ENCODE measurements at regions not wholly inside any gene's neighbourhood (a gene's known extent, or its start where the extent isn't known, plus 50 kb on each side); places are given as distances from the start of the nearest gene placed in this dataset.

GRCh38 chr9:87135074-87135473, 187.8 kb upstream of the GAS1 start:
- Mint-ChIP-seq H3K27ac (ENCODE audit: unreplicated experiment) (no peak overlapping the region), H3K4me3 (ENCODE audit: unreplicated experiment) (no peak overlapping the region), H3K9me3 (ENCODE audit: low read depth) (peaks cover 21% of the 10 kb centered on the region), H3K4me1 (ENCODE audit: low read depth) (peaks cover 18% of the 10 kb centered on the region), H3K36me3 (ENCODE audit: low read depth) (peaks cover 8% of the 10 kb centered on the region), H3K27me3 (ENCODE audit: low read depth) (no peaks in the 10 kb centered on the region)
- DNase-seq (ENCODE audit: low spot score) = no peak
- no peak for TF ChIP-seq CTCF (IDR thresholded peaks at IDR 0.05)

GRCh38 chr9:87137718-87138117, 190.4 kb upstream of the GAS1 start:
- Mint-ChIP-seq H3K27ac (ENCODE audit: unreplicated experiment) (no peak overlapping the region), H3K27me3 (ENCODE audit: low read depth) (no peaks in the 10 kb centered on the region), H3K36me3 (ENCODE audit: low read depth) (peaks cover 5% of the 10 kb centered on the region), H3K4me1 (ENCODE audit: low read depth) (peaks cover 27% of the 10 kb centered on the region), H3K9me3 (ENCODE audit: low read depth) (peaks cover 11% of the 10 kb centered on the region), H3K4me3 (ENCODE audit: unreplicated experiment) (no peak overlapping the region)
- no peak for TF ChIP-seq CTCF (IDR thresholded peaks at IDR 0.05)
- DNase-seq (ENCODE audit: low spot score) = no peak

- Mint-ChIP-seq H3K27ac (ENCODE audit: unreplicated experiment) (no peak overlapping the region), H3K4me1 (ENCODE audit: low read depth) (peaks cover 27% of the 10 kb centered on the region), H3K9me3 (ENCODE audit: low read depth) (peaks cover 4% of the 10 kb centered on the region), H3K36me3 (ENCODE audit: low read depth) (no peaks in the 10 kb centered on the region), H3K4me3 (ENCODE audit: unreplicated experiment) (no peak overlapping the region), H3K27me3 (ENCODE audit: low read depth) (no peaks in the 10 kb centered on the region)
- no peak for TF ChIP-seq CTCF (IDR thresholded peaks at IDR 0.05)
- DNase-seq (ENCODE audit: low spot score) = no peak
Observed at GRCh38 chr9:87138128-87139040, 191.1 kb upstream of the GAS1 start.

GRCh38 chr9:87139099-87139730, 191.9 kb upstream of the GAS1 start:
- no peaks in the 10 kb centered on the region for H3K27me3 Mint-ChIP-seq (ENCODE audit: low read depth)
- no peaks in the 10 kb centered on the region for H3K9me3 Mint-ChIP-seq (ENCODE audit: low read depth)
- no peaks in the 10 kb centered on the region for H3K36me3 Mint-ChIP-seq (ENCODE audit: low read depth)
- peaks cover 27% of the 10 kb centered on the region for H3K4me1 Mint-ChIP-seq (ENCODE audit: low read depth)
- TF ChIP-seq CTCF (IDR thresholded peaks at IDR 0.05) = no peak
- no peak for DNase-seq (ENCODE audit: low spot score)
- H3K27ac Mint-ChIP-seq (ENCODE audit: unreplicated experiment) = no peak overlapping the region
- no peak overlapping the region for H3K4me3 Mint-ChIP-seq (ENCODE audit: unreplicated experiment)

GRCh38 chr9:87140142-87140541, 192.8 kb upstream of the GAS1 start:
- Mint-ChIP-seq H3K9me3 (ENCODE audit: low read depth) (no peaks in the 10 kb centered on the region), H3K27me3 (ENCODE audit: low read depth) (no peaks in the 10 kb centered on the region), H3K36me3 (ENCODE audit: low read depth) (no peaks in the 10 kb centered on the region), H3K27ac (ENCODE audit: unreplicated experiment) (peak overlapping the region; percentile 46), H3K4me3 (ENCODE audit: unreplicated experiment) (no peak overlapping the region), H3K4me1 (ENCODE audit: low read depth) (peaks cover 27% of the 10 kb centered on the region)
- no peak for DNase-seq (ENCODE audit: low spot score)
- no peak for TF ChIP-seq CTCF (IDR thresholded peaks at IDR 0.05)

Measured in chondrocyte (in vitro differentiated cells).